ENCODE measurements at regions not wholly inside any gene's neighbourhood (a gene's known extent, or its start where the extent isn't known, plus 50 kb on each side); places are given as distances from the start of the nearest gene placed in this dataset.

- Histone ChIP-seq H3K36me3 (ENCODE audit: control insufficient read depth, low read length) (no peaks in the 10 kb centered on the region), H3K4me2 (ENCODE audit: low read length) (no peak overlapping the region), H3K4me1 (ENCODE audit: control insufficient read depth, low read length) (no peaks in the 10 kb centered on the region), H3K4me3 (ENCODE audit: low read length) (no peak overlapping the region), H4K20me1 (ENCODE audit: control insufficient read depth, insufficient read depth, low read depth, low read length) (no peaks in the 10 kb centered on the region), H3F3A (ENCODE audit: control insufficient read depth, insufficient read depth) (no peaks in the 10 kb centered on the region), H3K9me3 (ENCODE audit: control insufficient read depth, insufficient read depth, low read length) (no peaks in the 10 kb centered on the region), H3K9me2 (replicated peaks; ENCODE audit: control insufficient read depth, low read length) (no peaks in the 10 kb centered on the region), H3K27ac (ENCODE audit: low read depth, low read length) (no peak overlapping the region), H3K27me3 (ENCODE audit: control insufficient read depth, low read length) (no peaks in the 10 kb centered on the region), H3K79me2 (ENCODE audit: control insufficient read depth, low read length) (no peaks in the 10 kb centered on the region)
- no peak for TF ChIP-seq CTCF (IDR thresholded peaks at IDR 0.05; ENCODE audit: low read depth, low read length, poor library complexity, severe bottlenecking)
- no peak for TF ChIP-seq EZH2phosphoT487 (IDR thresholded peaks at IDR 0.05; ENCODE audit: borderline replicate concordance, low read length)
Observed at GRCh38 chr15:97457203-97457847, 503.2 kb upstream of the ARRDC4 start.

- no peaks in the 10 kb centered on the region for H3K9me3 ChIP-seq (ENCODE audit: control insufficient read depth, insufficient read depth, low read length)
- H4K20me1 ChIP-seq (ENCODE audit: control insufficient read depth, insufficient read depth, low read depth, low read length) = no peaks in the 10 kb centered on the region
- H3K27me3 ChIP-seq (ENCODE audit: control insufficient read depth, low read length) = no peaks in the 10 kb centered on the region
- TF ChIP-seq EZH2phosphoT487 (IDR thresholded peaks at IDR 0.05; ENCODE audit: borderline replicate concordance, low read length) (no peak), CTCF (IDR thresholded peaks at IDR 0.05; ENCODE audit: low read depth, low read length, poor library complexity, severe bottlenecking) (no peak)
- no peak overlapping the region for H3K4me2 ChIP-seq (ENCODE audit: low read length)
- H3K27ac ChIP-seq (ENCODE audit: low read depth, low read length) = no peak overlapping the region
- no peaks in the 10 kb centered on the region for H3K9me2 ChIP-seq (replicated peaks; ENCODE audit: control insufficient read depth, low read length)
- no peaks in the 10 kb centered on the region for H3F3A ChIP-seq (ENCODE audit: control insufficient read depth, insufficient read depth)
- no peaks in the 10 kb centered on the region for H3K4me1 ChIP-seq (ENCODE audit: control insufficient read depth, low read length)
- H3K4me3 ChIP-seq (ENCODE audit: low read length) = no peak overlapping the region
- H3K79me2 ChIP-seq (ENCODE audit: control insufficient read depth, low read length) = no peaks in the 10 kb centered on the region
- H3K36me3 ChIP-seq (ENCODE audit: control insufficient read depth, low read length) = no peaks in the 10 kb centered on the region
Observed at GRCh38 chr15:97459771-97460170, 500.7 kb upstream of the ARRDC4 start.

- Histone ChIP-seq H4K20me1 (ENCODE audit: control insufficient read depth, insufficient read depth, low read depth, low read length) (no peaks in the 10 kb centered on the region), H3K9me3 (ENCODE audit: control insufficient read depth, insufficient read depth, low read length) (no peaks in the 10 kb centered on the region), H3K4me2 (ENCODE audit: low read length) (no peak overlapping the region), H3K79me2 (ENCODE audit: control insufficient read depth, low read length) (no peaks in the 10 kb centered on the region), H3K4me3 (ENCODE audit: low read length) (no peak overlapping the region), H3K27me3 (ENCODE audit: control insufficient read depth, low read length) (no peaks in the 10 kb centered on the region), H3K4me1 (ENCODE audit: control insufficient read depth, low read length) (no peaks in the 10 kb centered on the region), H3K9me2 (replicated peaks; ENCODE audit: control insufficient read depth, low read length) (no peaks in the 10 kb centered on the region), H3F3A (ENCODE audit: control insufficient read depth, insufficient read depth) (no peaks in the 10 kb centered on the region), H3K36me3 (ENCODE audit: control insufficient read depth, low read length) (no peaks in the 10 kb centered on the region), H3K27ac (ENCODE audit: low read depth, low read length) (no peak overlapping the region)
- TF ChIP-seq CTCF (IDR thresholded peaks at IDR 0.05; ENCODE audit: low read depth, low read length, poor library complexity, severe bottlenecking) (no peak), EZH2phosphoT487 (IDR thresholded peaks at IDR 0.05; ENCODE audit: borderline replicate concordance, low read length) (no peak)
Observed at GRCh38 chr15:97461226-97461625, 499.3 kb upstream of the ARRDC4 start.
